WTC11 (cell line): ENCODE measurements at regions not wholly inside any gene's neighbourhood (a gene's known extent, or its start where the extent isn't known, plus 50 kb on each side); places are given as distances from the start of the nearest gene placed in this dataset.

ENCODE experiments used
- ATF3 ChIP-seq: sonication (generic); formaldehyde crosslinking; conservative IDR thresholded peaks from 2 replicates; pipeline ENCODE4 v1.8.1; 2022; ENCODE audit warnings: mild to moderate bottlenecking, missing genetic modification reagents
- CTCF ChIP-seq: fragments of 200-600 bp; IDR thresholded peaks from 2 replicates; pipeline ENCODE4 v1.8.0; 2022; ENCODE audit warnings: antibody characterized with exemption
- FOXJ3 ChIP-seq: sonication (generic); formaldehyde crosslinking; IDR thresholded peaks from 2 replicates; pipeline ENCODE4 v1.9.0; 2021; ENCODE audit warnings: missing genetic modification reagents, mild to moderate bottlenecking, borderline replicate concordance
- MAX ChIP-seq: sonication (generic); formaldehyde crosslinking; IDR thresholded peaks from 2 replicates; pipeline ENCODE4 v1.8.0; 2022; ENCODE audit warnings: mild to moderate bottlenecking, missing genetic modification reagents
- NR3C1 ChIP-seq: sonication (generic); formaldehyde crosslinking; conservative IDR thresholded peaks from 2 replicates; pipeline ENCODE4 v1.8.1; 2023; ENCODE audit warnings: low read depth, mild to moderate bottlenecking, missing genetic modification reagents
- PREB ChIP-seq: sonication (generic); formaldehyde crosslinking; IDR thresholded peaks from 2 replicates; pipeline ENCODE4 v1.8.1; 2022; ENCODE audit warnings: mild to moderate bottlenecking, missing genetic modification reagents, moderate library complexity, borderline replicate concordance
- SMAD3 ChIP-seq: sonication (generic); formaldehyde crosslinking; IDR thresholded peaks from 2 replicates; pipeline ENCODE4 v1.8.0; 2022; ENCODE audit warnings: missing genetic modification reagents, mild to moderate bottlenecking, borderline replicate concordance
- TCF7 ChIP-seq: sonication (generic); formaldehyde crosslinking; IDR thresholded peaks from 2 replicates; pipeline ENCODE4 v1.8.0; 2022; ENCODE audit warnings: mild to moderate bottlenecking, low read depth, missing genetic modification reagents, moderate library complexity
- TEAD1 ChIP-seq: sonication (generic); formaldehyde crosslinking; IDR thresholded peaks from 2 replicates; pipeline ENCODE4 v1.8.0; 2022; ENCODE audit warnings: mild to moderate bottlenecking, missing genetic modification reagents
- TEAD4 ChIP-seq: sonication (generic); formaldehyde crosslinking; IDR thresholded peaks from 2 replicates; pipeline ENCODE4 v1.8.0; 2022; ENCODE audit warnings: mild to moderate bottlenecking, missing genetic modification reagents
- USF1 ChIP-seq: sonication (generic); formaldehyde crosslinking; IDR thresholded peaks from 2 replicates; pipeline ENCODE4 v1.8.0; 2022; ENCODE audit warnings: mild to moderate bottlenecking, missing genetic modification reagents
- USF2 ChIP-seq: sonication (generic); formaldehyde crosslinking; IDR thresholded peaks from 2 replicates; pipeline ENCODE4 v1.8.1; 2023; ENCODE audit warnings: mild to moderate bottlenecking, missing genetic modification reagents, moderate library complexity
- ZBTB43 ChIP-seq: sonication (generic); formaldehyde crosslinking; IDR thresholded peaks from 2 replicates; pipeline ENCODE4 v1.8.1; 2023; ENCODE audit warnings: mild to moderate bottlenecking, missing genetic modification reagents
- ZNF512 ChIP-seq: sonication (generic); formaldehyde crosslinking; IDR thresholded peaks from 2 replicates; pipeline ENCODE4 v1.8.1; 2022; ENCODE audit warnings: missing genetic modification reagents, borderline replicate concordance

GRCh38 chr9:89848060-89849040, 243.5 kb downstream of the GADD45G start:
- TF ChIP-seq TEAD4 (CRISPR knock-in tag) (no peak), PREB (no peak), MAX (CRISPR knock-in tag) (no peak), ATF3 (CRISPR knock-in tag) (no peak), NR3C1 (CRISPR knock-in tag) (no peak), CTCF (no peak), USF2 (no peak), USF1 (CRISPR knock-in tag) (no peak), TEAD1 (CRISPR knock-in tag) (no peak), ZBTB43 (CRISPR knock-in tag) (no peak), ZNF512 (CRISPR knock-in tag) (no peak), TCF7 (CRISPR knock-in tag) (no peak), SMAD3 (CRISPR knock-in tag) (no peak), FOXJ3 (CRISPR knock-in tag) (no peak)
